ENCODE measurements at regions not wholly inside any gene's neighbourhood (a gene's known extent, or its start where the extent isn't known, plus 50 kb on each side); places are given as distances from the start of the nearest gene placed in this dataset.

- TF ChIP-seq, protein P1, sequence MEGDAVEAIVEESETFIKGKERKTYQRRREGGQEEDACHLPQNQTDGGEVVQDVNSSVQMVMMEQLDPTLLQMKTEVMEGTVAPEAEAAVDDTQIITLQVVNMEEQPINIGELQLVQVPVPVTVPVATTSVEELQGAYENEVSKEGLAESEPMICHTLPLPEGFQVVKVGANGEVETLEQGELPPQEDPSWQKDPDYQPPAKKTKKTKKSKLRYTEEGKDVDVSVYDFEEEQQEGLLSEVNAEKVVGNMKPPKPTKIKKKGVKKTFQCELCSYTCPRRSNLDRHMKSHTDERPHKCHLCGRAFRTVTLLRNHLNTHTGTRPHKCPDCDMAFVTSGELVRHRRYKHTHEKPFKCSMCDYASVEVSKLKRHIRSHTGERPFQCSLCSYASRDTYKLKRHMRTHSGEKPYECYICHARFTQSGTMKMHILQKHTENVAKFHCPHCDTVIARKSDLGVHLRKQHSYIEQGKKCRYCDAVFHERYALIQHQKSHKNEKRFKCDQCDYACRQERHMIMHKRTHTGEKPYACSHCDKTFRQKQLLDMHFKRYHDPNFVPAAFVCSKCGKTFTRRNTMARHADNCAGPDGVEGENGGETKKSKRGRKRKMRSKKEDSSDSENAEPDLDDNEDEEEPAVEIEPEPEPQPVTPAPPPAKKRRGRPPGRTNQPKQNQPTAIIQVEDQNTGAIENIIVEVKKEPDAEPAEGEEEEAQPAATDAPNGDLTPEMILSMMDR (conservative IDR thresholded peaks at IDR 0.05; ENCODE audit: low read depth in 2 of 2) = no peak
- TF ChIP-seq STAT1 (IDR thresholded peaks at IDR 0.05; ENCODE audit: unreplicated experiment) (no peak), JUNB (IDR thresholded peaks at IDR 0.05; ENCODE audit: unreplicated experiment) (no peak)
Measured at GRCh38 chrX:23079347-23079746, 79.6 kb downstream of the DDX53 start (continued).

DNA sequence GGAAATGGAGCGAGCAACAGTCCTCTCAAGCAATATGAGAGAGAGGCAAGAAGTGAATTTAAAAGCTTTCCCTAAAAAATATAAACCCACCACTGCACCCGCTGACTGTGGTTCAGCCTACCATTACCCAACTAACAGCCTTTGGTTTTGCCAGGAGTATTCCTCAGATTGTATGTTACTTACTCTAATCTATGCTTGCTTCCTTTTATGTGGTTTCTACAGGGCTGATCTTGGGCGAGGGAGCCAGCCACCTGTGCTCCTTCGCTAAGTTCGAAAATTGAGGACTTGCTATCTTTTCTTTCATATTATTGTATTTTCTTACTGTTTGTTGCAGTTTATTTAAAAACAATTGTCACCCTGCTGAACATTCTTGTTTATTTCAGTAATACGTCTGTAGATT, 101.1 kb downstream of the DDX53 start:
- ATAC-seq = no peak
- TF ChIP-seq ZNF114 (CRISPR knock-in tag; IDR thresholded peaks at IDR 0.05) = no peak
- no peak for TF ChIP-seq ZNF331 (CRISPR knock-in tag; IDR thresholded peaks at IDR 0.05; ENCODE audit: low read depth)
- TF ChIP-seq REST (IDR thresholded peaks at IDR 0.05; ENCODE audit: unreplicated experiment) = no peak
- no peak for TF ChIP-seq STAT1 (IDR thresholded peaks at IDR 0.05; ENCODE audit: unreplicated experiment)
- TF ChIP-seq ZNF462 (CRISPR knock-in tag; IDR thresholded peaks at IDR 0.05) = no peak
- TF ChIP-seq POLR2AphosphoS5 (IDR thresholded peaks at IDR 0.05; ENCODE audit: low read depth) = no peak
- no peak for TF ChIP-seq EZH2 (IDR thresholded peaks at IDR 0.05; ENCODE audit: low read depth, unreplicated experiment)
- TF ChIP-seq JUNB (IDR thresholded peaks at IDR 0.05; ENCODE audit: unreplicated experiment) = no peak
- TF ChIP-seq, protein P2, sequence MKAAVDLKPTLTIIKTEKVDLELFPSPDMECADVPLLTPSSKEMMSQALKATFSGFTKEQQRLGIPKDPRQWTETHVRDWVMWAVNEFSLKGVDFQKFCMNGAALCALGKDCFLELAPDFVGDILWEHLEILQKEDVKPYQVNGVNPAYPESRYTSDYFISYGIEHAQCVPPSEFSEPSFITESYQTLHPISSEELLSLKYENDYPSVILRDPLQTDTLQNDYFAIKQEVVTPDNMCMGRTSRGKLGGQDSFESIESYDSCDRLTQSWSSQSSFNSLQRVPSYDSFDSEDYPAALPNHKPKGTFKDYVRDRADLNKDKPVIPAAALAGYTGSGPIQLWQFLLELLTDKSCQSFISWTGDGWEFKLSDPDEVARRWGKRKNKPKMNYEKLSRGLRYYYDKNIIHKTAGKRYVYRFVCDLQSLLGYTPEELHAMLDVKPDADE (IDR thresholded peaks at IDR 0.05) = no peak
- TF ChIP-seq EZH2phosphoT487 (IDR thresholded peaks at IDR 0.05; ENCODE audit: unreplicated experiment) = no peak

More for the DNA sequence above, 101.1 kb downstream of the DDX53 start:
- H3K4me1 Mint-ChIP-seq = peaks cover under 1% of the 10 kb centered on the region; the same call in 1 of the 3 replicates
- H3K27me3 ChIP-seq (ENCODE audit: insufficient read depth) = no peaks in the 10 kb centered on the region
- H2AFZ ChIP-seq = no peak overlapping the region
- DNase-seq (ENCODE audit: low spot score) = no peak
- no peaks in the 10 kb centered on the region for H4K20me1 ChIP-seq (replicated peaks; ENCODE audit: insufficient read depth)
- H3K4me3 Mint-ChIP-seq = no peak overlapping the region
- no peak overlapping the region for H3K4me3 ChIP-seq
- H3K79me2 ChIP-seq (replicated peaks; ENCODE audit: insufficient read depth) = no peaks in the 10 kb centered on the region
- no peak overlapping the region for H3K27ac ChIP-seq (ENCODE audit: low read depth)
- H3K4me2 ChIP-seq = no peak overlapping the region
- H3K36me3 ChIP-seq (ENCODE audit: insufficient read depth) = no peaks in the 10 kb centered on the region
- no peaks in the 10 kb centered on the region for H3K9me3 Mint-ChIP-seq
- no peaks in the 10 kb centered on the region for H3K4me1 ChIP-seq (ENCODE audit: insufficient read depth)
- no peaks in the 10 kb centered on the region for H3K9me2 ChIP-seq (ENCODE audit: insufficient read depth)
- no peaks in the 10 kb centered on the region for H3K36me3 Mint-ChIP-seq (ENCODE audit: low read depth)
- no peaks in the 10 kb centered on the region for H3K27me3 Mint-ChIP-seq (ENCODE audit: insufficient read depth, low read depth, poor library complexity)
- no peak overlapping the region for H3K27ac Mint-ChIP-seq
- H3F3A ChIP-seq (replicated peaks; ENCODE audit: low read depth) = no peaks in the 10 kb centered on the region

Measured in GM23338 (cell line).